Smooth muscle cell (in vitro differentiated cells): ENCODE measurements at regions not wholly inside any gene's neighbourhood (a gene's known extent, or its start where the extent isn't known, plus 50 kb on each side); places are given as distances from the start of the nearest gene placed in this dataset.

Experiments used
- DNase-seq: peaks from one replicate; lab custom pipeline; 2025; ENCODE audit not compliant: unreplicated experiment; lab: John Stamatoyannopoulos, UW
- H2AFZ ChIP-seq: fragments of 200-600 bp; sonication (generic); 2 replicates; pipeline ENCODE4 v1.6.0; 2016; ENCODE audit warnings: antibody characterized with exemption, low read depth, mild to moderate bottlenecking
- H3F3A ChIP-seq: fragments of 200-600 bp; sonication (generic); 2 replicates; pipeline ENCODE4 v1.6.0; 2017; ENCODE audit warnings: antibody characterized with exemption, low read depth
- H3K27ac ChIP-seq: fragments of 200-600 bp; sonication (generic); 2 replicates; pipeline ENCODE4 v1.5.1; 2016; ENCODE audit warnings: low read depth, mild to moderate bottlenecking
- H3K27me3 ChIP-seq: fragments of 200-600 bp; sonication (generic); 2 replicates; pipeline ENCODE4 v1.6.1; 2016; ENCODE audit warnings: low read depth, mild to moderate bottlenecking
- H3K36me3 ChIP-seq: fragments of 200-600 bp; sonication (generic); 2 replicates; pipeline ENCODE4 v1.5.1; 2016; ENCODE audit warnings: low read depth
- H3K4me1 ChIP-seq: fragments of 200-600 bp; sonication (generic); 2 replicates; pipeline ENCODE4 v1.5.1; 2016; ENCODE audit warnings: low read depth
- H3K4me2 ChIP-seq: fragments of 200-600 bp; sonication (generic); 2 replicates; pipeline ENCODE4 v1.6.0; 2016; ENCODE audit warnings: mild to moderate bottlenecking
- H3K4me3 ChIP-seq: fragments of 200-600 bp; sonication (generic); 2 replicates; pipeline ENCODE4 v1.5.1; 2016; ENCODE audit warnings: mild to moderate bottlenecking
- H3K79me2 ChIP-seq: fragments of 200-600 bp; sonication (generic); 2 replicates; pipeline ENCODE4 v1.6.0; 2016; ENCODE audit warnings: low read depth, mild to moderate bottlenecking
- H3K9ac ChIP-seq: fragments of 200-600 bp; sonication (generic); 2 replicates; pipeline ENCODE4 v1.6.0; 2016; ENCODE audit warnings: low read depth
- H3K9me3 ChIP-seq: fragments of 200-600 bp; sonication (generic); replicated peaks from 2 replicates; pipeline ENCODE4 v1.5.1; 2016; ENCODE audit warnings: low read depth
- H4K20me1 ChIP-seq: fragments of 200-600 bp; sonication (generic); 2 replicates; pipeline ENCODE4 v1.6.0; 2016; ENCODE audit warnings: low read depth
- CTCF ChIP-seq: fragments of 200-600 bp; sonication (generic); IDR thresholded peaks from 2 replicates; pipeline ENCODE4 v1.5.1; 2017; ENCODE audit warnings: borderline replicate concordance, mild to moderate bottlenecking, antibody characterized with exemption; ENCODE audit not compliant: insufficient read depth, poor library complexity, severe bottlenecking
- WGBS: methylation state at CpG from one replicate; pipeline ENCODE4 v1.1.7; 2016; ENCODE audit warnings: low lambda C conversion rate; 5-methylcytosine and 5-hydroxymethylcytosine counted together

GRCh38 chr4:3687538-3687937, 78.6 kb upstream of the ADRA2C start:
- TF ChIP-seq CTCF: no peak
- 94% methylated on average over 9 of the region's 13 CpGs for WGBS
- H3K9me3 ChIP-seq: no peaks in the 10 kb centered on the region
- no peaks in the 10 kb centered on the region for H4K20me1 ChIP-seq
- no peak overlapping the region for H3K4me2 ChIP-seq
- no peaks in the 10 kb centered on the region for H3K36me3 ChIP-seq
- H3F3A ChIP-seq: no peaks in the 10 kb centered on the region
- no peak overlapping the region for H2AFZ ChIP-seq
- H3K4me1 ChIP-seq: no peaks in the 10 kb centered on the region
- DNase-seq: no peak
- no peak overlapping the region for H3K27ac ChIP-seq
- no peaks in the 10 kb centered on the region for H3K79me2 ChIP-seq
- no peak overlapping the region for H3K4me3 ChIP-seq
- H3K9ac ChIP-seq: no peak overlapping the region
- H3K27me3 ChIP-seq: peaks cover 5% of the 10 kb centered on the region

GRCh38 chr4:3686753-3687152, 79.4 kb upstream of the ADRA2C start:
- H3F3A ChIP-seq: no peaks in the 10 kb centered on the region
- no peaks in the 10 kb centered on the region for H3K79me2 ChIP-seq
- no peak overlapping the region for H2AFZ ChIP-seq
- H3K9me3 ChIP-seq: no peaks in the 10 kb centered on the region
- no peak overlapping the region for H3K4me2 ChIP-seq
- H3K27ac ChIP-seq: no peak overlapping the region
- 92% methylated on average over 8 of the region's 8 CpGs for WGBS
- no peaks in the 10 kb centered on the region for H4K20me1 ChIP-seq
- H3K4me1 ChIP-seq: no peaks in the 10 kb centered on the region
- no peak overlapping the region for H3K9ac ChIP-seq
- H3K36me3 ChIP-seq: no peaks in the 10 kb centered on the region
- TF ChIP-seq CTCF: no peak
- no peak for DNase-seq
- peaks cover 5% of the 10 kb centered on the region for H3K27me3 ChIP-seq
- H3K4me3 ChIP-seq: no peak overlapping the region

GRCh38 chr4:3685081-3685645, 81.0 kb upstream of the ADRA2C start:
- H3K4me3 ChIP-seq: no peak overlapping the region
- DNase-seq: no peak
- H3K79me2 ChIP-seq: no peaks in the 10 kb centered on the region
- no peaks in the 10 kb centered on the region for H3K4me1 ChIP-seq
- WGBS: 88% methylated on average over 15 of the region's 15 CpGs
- H3K36me3 ChIP-seq: no peaks in the 10 kb centered on the region
- H3K9ac ChIP-seq: no peak overlapping the region
- no peaks in the 10 kb centered on the region for H3F3A ChIP-seq
- H3K4me2 ChIP-seq: no peak overlapping the region
- H3K9me3 ChIP-seq: no peaks in the 10 kb centered on the region
- no peak overlapping the region for H2AFZ ChIP-seq
- H3K27ac ChIP-seq: no peak overlapping the region
- no peak for TF ChIP-seq CTCF
- H3K27me3 ChIP-seq: peaks cover 5% of the 10 kb centered on the region
- H4K20me1 ChIP-seq: no peaks in the 10 kb centered on the region

- H3K27me3 ChIP-seq: peaks cover 5% of the 10 kb centered on the region
- H2AFZ ChIP-seq: no peak overlapping the region
- H3K9me3 ChIP-seq: no peaks in the 10 kb centered on the region
- no peaks in the 10 kb centered on the region for H4K20me1 ChIP-seq
- no peak overlapping the region for H3K27ac ChIP-seq
- no peak overlapping the region for H3K4me2 ChIP-seq
- H3K4me1 ChIP-seq: no peaks in the 10 kb centered on the region
- no peaks in the 10 kb centered on the region for H3F3A ChIP-seq
- no peaks in the 10 kb centered on the region for H3K79me2 ChIP-seq
- WGBS: 92% methylated on average over 8 of the region's 8 CpGs
- H3K9ac ChIP-seq: no peak overlapping the region
- no peaks in the 10 kb centered on the region for H3K36me3 ChIP-seq
- no peak for DNase-seq
- no peak overlapping the region for H3K4me3 ChIP-seq
- no peak for TF ChIP-seq CTCF
Observed at GRCh38 chr4:3684546-3684945, 81.6 kb upstream of the ADRA2C start.
